NCI-H1417 (cell line): ENCODE measurements at regions not wholly inside any gene's neighbourhood (a gene's known extent, or its start where the extent isn't known, plus 50 kb on each side); places are given as distances from the start of the nearest gene placed in this dataset.

Experiments used
- DNase-seq, 3 experiments: peaks; one replicate each; lab custom pipeline; 2025; lab: John Stamatoyannopoulos, UW

DNA sequence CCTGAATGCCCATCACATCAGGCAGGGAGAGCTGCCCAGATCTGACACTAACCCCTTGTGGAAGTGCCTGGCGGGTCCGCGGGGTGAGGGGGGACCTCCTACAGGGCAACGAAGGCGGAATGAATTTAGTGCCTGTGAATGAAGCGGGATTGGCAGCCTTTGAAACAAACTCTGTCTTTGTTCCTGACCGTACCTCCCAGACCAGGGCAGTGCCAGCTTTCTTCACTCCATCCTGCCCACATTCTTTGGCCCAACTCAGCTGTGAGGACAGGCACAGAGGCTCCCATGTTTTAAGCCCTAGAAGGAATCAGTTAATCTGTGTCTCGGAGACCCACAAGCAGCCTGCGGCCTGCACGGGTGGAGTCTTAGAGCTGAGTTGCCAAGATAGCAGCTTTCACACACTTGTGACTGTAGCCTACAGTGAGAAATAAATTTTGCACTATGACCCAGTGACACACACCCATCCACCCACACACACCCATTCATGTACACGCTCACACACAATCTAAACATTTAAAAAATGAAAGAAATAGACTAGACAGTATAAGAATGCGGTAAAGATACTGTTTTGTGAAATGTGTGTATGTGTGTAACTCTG, 60.1 kb upstream of the USP24 start:
- no peak for DNase-seq

DNA sequence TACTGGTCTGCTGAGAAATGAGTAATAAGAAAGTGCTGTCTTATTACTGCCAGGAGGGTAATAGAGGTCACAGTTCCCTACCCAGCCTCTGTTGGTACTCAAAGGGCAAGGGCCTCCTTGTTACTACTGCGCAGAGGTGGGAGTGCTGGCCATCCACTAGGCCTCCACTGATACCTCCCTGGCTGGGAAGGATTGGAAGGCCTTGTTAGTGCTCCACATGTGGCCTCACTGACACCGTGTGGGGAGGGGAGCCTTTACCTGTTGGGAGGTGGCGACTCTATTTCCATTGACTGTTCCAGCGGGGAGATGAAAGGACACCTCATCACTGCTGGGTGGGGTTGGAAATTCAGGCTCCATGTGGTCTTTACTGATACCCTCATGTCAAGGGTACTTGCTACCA, 57.8 kb upstream of the USP24 start:
- no peak for DNase-seq
